Adrenal gland (tissue), 9 donors: ENCODE measurements at regions not wholly inside any gene's neighbourhood (a gene's known extent, or its start where the extent isn't known, plus 50 kb on each side); places are given as distances from the start of the nearest gene placed in this dataset.

Experiments used
- DNase-seq, 7 donors: peaks; one replicate each; pipeline ENCODE4 v3.0.0-alpha.2; 2019 to 2020
- H3K27ac ChIP-seq, 5 donors: fragments of 200-600 bp; sonication (generic) in 4 of 5; 1 replicate in 3 of 5; 2 replicates in 2 of 5; pipeline versions ENCODE4 v1.5.1 to v1.8.0; 2016 to 2020; ENCODE audit warnings: mild to moderate bottlenecking in 1 of 5
- H3K27me3 ChIP-seq: fragments of 200-600 bp; 2 replicates; pipeline ENCODE4 v1.8.0; 2021
- H3K36me3 ChIP-seq, 2 donors: fragments of 200-600 bp; replicated peaks in 1 of 2; 1 replicate in 1 of 2; 2 replicates in 1 of 2; pipeline versions ENCODE4 v1.5.1 to v1.8.0; 2018 to 2022
- H3K4me1 ChIP-seq, 2 donors: fragments of 200-600 bp; replicated peaks in 1 of 2; 1 replicate in 1 of 2; 2 replicates in 1 of 2; pipeline versions ENCODE4 v1.5.1 to v1.8.0; 2018 to 2021
- H3K4me3 ChIP-seq, 4 donors: fragments of 200-600 bp; sonication (generic) in 3 of 4; one replicate each; pipeline ENCODE4 v1.5.1; 2016 to 2018
- H3K9me3 ChIP-seq, 3 donors: fragments of 200-600 bp; sonication (generic) in 1 of 3; replicated peaks in 1 of 3; 1 replicate in 2 of 3; 2 replicates in 1 of 3; pipeline versions ENCODE4 v1.5.1 to v1.8.0; 2016 to 2021
- POLR2A ChIP-seq, 2 donors: fragments of 450-650 bp; IDR thresholded peaks; one replicate each; pipeline ENCODE4 v1.6.1; 2017; ENCODE audit warnings: antibody characterized with exemption in 2 of 2, mild to moderate bottlenecking in 2 of 2, moderate library complexity in 1 of 2
- WGBS, 4 donors: extraction: QIAGEN DNeasy Blood & Tissue Kit in 2 of 4; methylation state at CpG; one replicate each; pipeline versions ENCODE4 v1.1.5 to v1.1.7; 2013 to 2017; 5-methylcytosine and 5-hydroxymethylcytosine counted together
- intact Hi-C, 2 donors: fragments of 100-400 bp; cut with DNase I; formaldehyde crosslinking; loops; one replicate each; pipeline versions ENCODE4 v1.14.1 to v1.15.0; 2022 to 2023
- TF ChIP-seq, protein P1 (sequence below), 6 experiments: fragments of 450-650 bp in 4 of 6; fragments of 200-600 bp in 2 of 6; sonication (generic) in 1 of 6; IDR thresholded peaks; 1 replicate in 5 of 6; 2 replicates in 1 of 6; pipeline versions ENCODE4 v1.5.1 to v1.8.0; 2016 to 2021; ENCODE audit warnings: antibody characterized with exemption in 6 of 6, mild to moderate bottlenecking in 2 of 6, moderate library complexity in 1 of 6
- donor health status: healthy with polysubstance abuse.
- donor health status: Bipolar disorder and iron deficiency.
- donor health status: DM: yes; HTN: yes; CAD: no.
- donor health status: DM: no; HTN: no; CAD: no.
- donor health status: DM: no; HTN: no; CAD: no.

DNA sequence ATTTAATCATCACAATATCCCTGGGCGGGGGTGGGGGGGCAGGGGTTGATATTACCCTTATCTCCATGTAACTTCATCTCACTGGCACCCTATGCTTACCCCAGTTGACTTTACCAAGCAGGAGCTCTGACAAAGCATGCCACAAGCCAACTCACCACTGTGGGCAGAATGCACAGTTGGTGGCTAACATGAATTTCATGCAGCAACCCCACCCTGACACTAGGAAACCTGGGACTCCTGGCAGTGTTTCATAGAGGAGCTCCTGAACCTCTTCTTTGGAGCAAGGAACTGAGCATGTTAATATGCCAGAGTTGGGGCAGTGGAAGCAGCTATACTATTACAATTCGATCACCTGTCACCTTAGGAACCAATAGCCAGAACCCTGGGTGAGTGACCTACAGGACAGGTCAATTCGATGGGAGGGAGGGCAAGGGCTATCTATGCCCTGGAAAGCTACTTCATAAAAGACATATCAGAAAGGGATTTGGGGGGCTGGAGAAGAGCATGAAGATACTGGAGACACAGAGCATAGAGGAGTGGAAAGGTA is 97.2 kb upstream of the ACSL4 start:
- no peak for TF ChIP-seq POLR2A (IDR thresholded peaks at IDR 0.05)
- TF ChIP-seq, protein P1, sequence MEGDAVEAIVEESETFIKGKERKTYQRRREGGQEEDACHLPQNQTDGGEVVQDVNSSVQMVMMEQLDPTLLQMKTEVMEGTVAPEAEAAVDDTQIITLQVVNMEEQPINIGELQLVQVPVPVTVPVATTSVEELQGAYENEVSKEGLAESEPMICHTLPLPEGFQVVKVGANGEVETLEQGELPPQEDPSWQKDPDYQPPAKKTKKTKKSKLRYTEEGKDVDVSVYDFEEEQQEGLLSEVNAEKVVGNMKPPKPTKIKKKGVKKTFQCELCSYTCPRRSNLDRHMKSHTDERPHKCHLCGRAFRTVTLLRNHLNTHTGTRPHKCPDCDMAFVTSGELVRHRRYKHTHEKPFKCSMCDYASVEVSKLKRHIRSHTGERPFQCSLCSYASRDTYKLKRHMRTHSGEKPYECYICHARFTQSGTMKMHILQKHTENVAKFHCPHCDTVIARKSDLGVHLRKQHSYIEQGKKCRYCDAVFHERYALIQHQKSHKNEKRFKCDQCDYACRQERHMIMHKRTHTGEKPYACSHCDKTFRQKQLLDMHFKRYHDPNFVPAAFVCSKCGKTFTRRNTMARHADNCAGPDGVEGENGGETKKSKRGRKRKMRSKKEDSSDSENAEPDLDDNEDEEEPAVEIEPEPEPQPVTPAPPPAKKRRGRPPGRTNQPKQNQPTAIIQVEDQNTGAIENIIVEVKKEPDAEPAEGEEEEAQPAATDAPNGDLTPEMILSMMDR (IDR thresholded peaks at IDR 0.05), result no peak
- Histone ChIP-seq H3K4me3 (no peak overlapping the region), H3K4me1 (peaks cover 0 to 6% of the 10 kb centered on the region in 2 donors), H3K9me3 (no peaks in the 10 kb centered on the region), H3K36me3 (no peaks in the 10 kb centered on the region), H3K27ac (no peak overlapping the region), H3K27me3 (peaks cover 3% of the 10 kb centered on the region)
- 69 to 94% (median 76%) methylated on average over 2 to 3 of the region's 3 CpGs for WGBS, 4 donors
- no peak for DNase-seq
- intact Hi-C loops, result no loop called here

DNA sequence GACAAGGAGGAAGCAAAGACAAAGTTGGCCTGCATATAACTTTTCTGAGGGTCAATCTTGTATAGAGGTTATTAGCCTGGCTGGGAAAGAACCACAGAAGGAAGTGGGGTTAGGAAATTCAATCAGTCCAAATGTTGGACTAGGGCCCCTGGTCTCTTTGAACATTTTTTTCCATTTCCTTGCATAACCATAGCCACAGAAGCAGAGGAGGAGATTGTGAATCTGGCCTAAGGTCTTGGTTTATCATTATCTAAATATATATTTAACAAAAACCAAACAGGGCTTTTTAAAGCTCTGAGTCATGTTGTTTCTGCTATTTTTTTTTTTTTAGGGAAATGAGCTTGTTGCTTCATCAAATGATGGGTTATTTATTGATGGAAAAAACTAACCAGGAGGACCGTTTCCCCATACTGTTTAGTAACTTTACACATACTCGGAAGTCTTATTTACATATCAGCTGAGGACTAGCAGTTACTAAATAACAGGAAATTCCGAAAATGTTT is 97.7 kb upstream of the ACSL4 start:
- no peak for TF ChIP-seq POLR2A (IDR thresholded peaks at IDR 0.05)
- TF ChIP-seq, protein P1 (IDR thresholded peaks at IDR 0.05), result no peak
- intact Hi-C loops, result no loop called here
- H3K27me3 ChIP-seq, result peaks cover 3% of the 10 kb centered on the region
- no peak overlapping the region for H3K4me3 ChIP-seq
- H3K4me1 ChIP-seq, result peaks cover 0 to 6% of the 10 kb centered on the region in 2 donors
- 49 to 83% (median 59%) methylated on average over 3 of the region's 3 CpGs for WGBS, 4 donors
- DNase-seq, result no peak
- no peaks in the 10 kb centered on the region for H3K36me3 ChIP-seq
- no peaks in the 10 kb centered on the region for H3K9me3 ChIP-seq
- H3K27ac ChIP-seq, result no peak overlapping the region

DNA sequence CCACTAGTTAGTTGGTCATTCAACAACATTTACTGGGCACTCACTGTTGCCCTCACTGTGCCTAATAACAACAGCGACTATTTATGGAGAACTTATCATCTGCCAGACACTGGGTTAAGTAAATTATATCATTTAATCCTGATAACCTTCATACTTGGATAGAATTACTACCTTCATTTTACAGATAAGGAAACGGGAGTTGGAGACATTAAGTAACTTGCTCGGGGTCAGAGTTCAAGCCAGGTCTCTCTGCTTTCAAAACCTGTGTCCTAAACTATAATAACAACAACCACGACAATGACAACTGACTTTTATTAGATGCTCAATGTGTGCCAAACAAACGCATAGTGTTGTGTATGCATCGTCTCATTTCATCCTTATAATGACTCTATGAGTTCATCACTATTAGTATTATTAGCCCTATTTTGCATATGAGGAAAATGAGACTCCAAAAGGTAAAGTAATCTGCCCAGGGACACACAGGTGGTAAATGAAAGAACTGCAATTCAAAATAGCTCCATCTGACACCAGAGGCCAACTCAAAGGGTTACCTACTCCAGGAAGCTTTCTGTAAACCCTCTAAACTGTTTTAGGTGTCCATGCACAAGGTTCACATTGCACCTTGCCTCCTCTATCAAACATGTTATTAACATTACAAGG is 98.4 kb upstream of the ACSL4 start:
- Histone ChIP-seq H3K27ac (peak overlapping the region in 1 of 5 donors; percentile 10), H3K4me1 (peaks cover 0 to 6% of the 10 kb centered on the region in 2 donors), H3K27me3 (peaks cover 3% of the 10 kb centered on the region), H3K4me3 (no peak overlapping the region), H3K9me3 (no peaks in the 10 kb centered on the region), H3K36me3 (no peaks in the 10 kb centered on the region)
- intact Hi-C loops, result no loop called here
- 61 to 72% (median 66%) methylated on average over 6 of the region's 6 CpGs for WGBS, 4 donors
- DNase-seq, result no peak
- TF ChIP-seq POLR2A (IDR thresholded peaks at IDR 0.05), result no peak
- TF ChIP-seq, protein P1 (IDR thresholded peaks at IDR 0.05), result no peak

DNA sequence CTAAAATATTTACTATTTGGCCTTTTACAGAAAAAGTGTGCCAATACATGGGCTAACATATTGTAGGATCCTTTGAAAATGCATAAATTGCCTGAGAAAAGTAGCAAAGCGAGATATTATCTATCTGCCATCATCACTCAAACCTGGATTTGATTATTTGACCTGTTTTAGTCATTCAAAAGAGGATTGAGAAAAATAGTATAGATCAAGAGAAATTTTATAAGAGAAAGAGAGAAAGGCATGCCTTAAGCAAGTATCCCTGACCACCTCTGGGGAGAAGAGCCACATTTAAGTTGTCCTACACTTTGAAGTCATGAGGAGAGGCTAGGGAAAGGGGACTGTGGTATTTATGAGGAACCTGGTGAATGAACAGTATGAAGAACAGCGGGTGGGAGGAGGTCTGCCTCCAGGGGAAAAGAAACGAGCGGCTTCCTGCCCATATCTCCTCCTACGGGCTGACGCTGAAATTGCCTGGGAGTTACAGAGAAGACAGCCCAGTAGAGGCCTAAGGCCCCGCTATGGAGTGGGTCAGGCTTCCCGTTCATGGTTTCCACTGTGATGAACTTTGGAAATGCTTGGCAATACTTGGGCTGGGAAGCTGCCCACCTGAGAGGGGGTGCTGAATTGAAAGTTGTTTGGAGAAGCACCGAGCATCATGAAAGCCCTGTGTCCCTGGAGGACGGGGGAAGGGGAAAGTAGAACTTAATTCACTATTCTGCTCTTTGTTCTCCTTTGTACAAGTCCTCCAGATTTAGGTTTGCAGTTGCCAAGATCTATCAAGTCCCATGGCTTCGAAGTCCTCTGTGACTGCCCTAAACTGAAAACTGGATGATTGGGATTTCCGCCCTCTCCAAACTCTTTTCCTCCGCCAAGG is 106.9 kb upstream of the ACSL4 start:
- no peak overlapping the region for H3K4me3 ChIP-seq
- DNase-seq, result peak in 2 of 7 donors; percentile 18 to 49
- intact Hi-C loops, result no loop called here
- no peaks in the 10 kb centered on the region for H3K9me3 ChIP-seq
- H3K27me3 ChIP-seq, result peaks cover 12% of the 10 kb centered on the region
- no peaks in the 10 kb centered on the region for H3K4me1 ChIP-seq
- WGBS, 4 donors, result 52 to 80% (median 67%) methylated on average over 7 to 13 of the region's 13 CpGs
- TF ChIP-seq, protein P1 (IDR thresholded peaks at IDR 0.05), result no peak
- no peak for TF ChIP-seq POLR2A (IDR thresholded peaks at IDR 0.05)
- H3K27ac ChIP-seq, result peak overlapping the region in 3 of 5 donors; percentile 19 to 79 (median 20)
- no peaks in the 10 kb centered on the region for H3K36me3 ChIP-seq
